Breast epithelium (tissue), 4 donors: ENCODE measurements at regions not wholly inside any gene's neighbourhood (a gene's known extent, or its start where the extent isn't known, plus 50 kb on each side); places are given as distances from the start of the nearest gene placed in this dataset.

Experiments
- DNase-seq, 2 donors: peaks; one replicate each; pipeline ENCODE4 v3.0.0-alpha.2; 2019; ENCODE audit warnings: low spot score in 2 of 2
- H3K27ac ChIP-seq, 2 donors: fragments of 200-600 bp; sonication (generic) in 1 of 2; one replicate each; pipeline ENCODE4 v1.5.1; 2016 to 2019; ENCODE audit warnings: mild to moderate bottlenecking in 1 of 2
- H3K27me3 ChIP-seq, 2 donors: fragments of 200-600 bp; sonication (generic) in 1 of 2; one replicate each; pipeline versions ENCODE4 v1.5.1 to v1.6.0; 2017 to 2019; ENCODE audit warnings: control low read depth in 1 of 2, mild to moderate bottlenecking in 1 of 2
- H3K36me3 ChIP-seq: fragments of 200-600 bp; one replicate; pipeline ENCODE4 v1.5.1; 2019
- H3K4me1 ChIP-seq, 2 donors: fragments of 200-600 bp; sonication (generic); one replicate each; pipeline ENCODE4 v1.5.1; 2016 to 2019; ENCODE audit warnings: control low read depth in 1 of 2
- H3K4me3 ChIP-seq, 3 donors: fragments of 200-600 bp; sonication (generic); 1 replicate in 2 of 3; 2 replicates in 1 of 3; pipeline ENCODE4 v1.5.1; 2016 to 2019; ENCODE audit warnings: mild to moderate bottlenecking in 3 of 3, moderate library complexity in 2 of 3
- H3K9me3 ChIP-seq, 2 donors: fragments of 200-600 bp; sonication (generic) in 1 of 2; one replicate each; pipeline ENCODE4 v1.5.1; 2016 to 2019; ENCODE audit warnings: control low read depth in 1 of 2
- CTCF ChIP-seq, 3 donors: fragments of 450-650 bp; IDR thresholded peaks; one replicate each; pipeline ENCODE4 v1.5.1; 2016 to 2017; ENCODE audit warnings: antibody characterized with exemption in 3 of 3, mild to moderate bottlenecking in 3 of 3, moderate library complexity in 3 of 3
- POLR2A ChIP-seq: fragments of 450-650 bp; IDR thresholded peaks from one replicate; pipeline ENCODE4 v1.6.1; 2016; ENCODE audit warnings: antibody characterized with exemption, mild to moderate bottlenecking, moderate library complexity
- POLR2AphosphoS5 ChIP-seq, 3 donors: sonication (generic); formaldehyde crosslinking; IDR thresholded peaks; one replicate each; pipeline ENCODE4 v1.6.1; 2017; ENCODE audit warnings: antibody characterized with exemption in 3 of 3
- intact Hi-C: fragments of 100-400 bp; cut with DNase I; formaldehyde crosslinking; loops from one replicate; pipeline ENCODE4 v1.15.1; 2023; ENCODE audit warnings: low total_unique reads

DNA sequence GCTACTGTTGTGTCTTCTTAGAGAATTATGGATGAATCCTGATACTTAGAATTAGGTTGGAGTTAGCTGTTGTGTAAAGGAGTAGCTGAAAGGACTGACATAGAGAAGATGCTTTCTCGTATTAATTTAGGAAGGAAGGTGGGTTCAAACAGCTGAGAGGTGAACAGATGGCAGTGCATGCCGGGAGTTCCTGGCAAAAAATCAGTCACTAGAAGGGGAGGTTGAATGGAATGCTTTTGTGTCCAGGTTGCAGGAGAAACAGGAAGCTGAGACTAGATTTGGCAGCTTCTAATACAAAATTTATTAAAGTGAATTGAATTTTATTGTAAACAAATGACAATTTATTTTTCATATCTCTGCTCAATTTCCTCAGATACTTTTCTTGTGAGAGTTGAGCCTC is 70.8 kb downstream of the BTG1 start:
- TF ChIP-seq POLR2A: no peak
- no peak overlapping the region for H3K4me3 ChIP-seq
- no peaks in the 10 kb centered on the region for H3K27me3 ChIP-seq
- H3K4me1 ChIP-seq: no peaks in the 10 kb centered on the region
- DNase-seq: no peak
- no peaks in the 10 kb centered on the region for H3K9me3 ChIP-seq
- no peaks in the 10 kb centered on the region for H3K36me3 ChIP-seq
- intact Hi-C loops: no loop called here
- no peak overlapping the region for H3K27ac ChIP-seq

- TF ChIP-seq POLR2AphosphoS5 (IDR thresholded peaks at IDR 0.05) (no peak), POLR2A (no peak), CTCF (IDR thresholded peaks at IDR 0.05) (no peak)
- Histone ChIP-seq H3K4me1 (no peaks in the 10 kb centered on the region), H3K9me3 (no peaks in the 10 kb centered on the region), H3K27ac (no peak overlapping the region), H3K27me3 (no peaks in the 10 kb centered on the region), H3K4me3 (no peak overlapping the region), H3K36me3 (no peaks in the 10 kb centered on the region)
- no peak for DNase-seq
- intact Hi-C loops: no loop called here
Observed at GRCh38 chr12:92073094-92073493, 72.6 kb downstream of the BTG1 start.

DNA sequence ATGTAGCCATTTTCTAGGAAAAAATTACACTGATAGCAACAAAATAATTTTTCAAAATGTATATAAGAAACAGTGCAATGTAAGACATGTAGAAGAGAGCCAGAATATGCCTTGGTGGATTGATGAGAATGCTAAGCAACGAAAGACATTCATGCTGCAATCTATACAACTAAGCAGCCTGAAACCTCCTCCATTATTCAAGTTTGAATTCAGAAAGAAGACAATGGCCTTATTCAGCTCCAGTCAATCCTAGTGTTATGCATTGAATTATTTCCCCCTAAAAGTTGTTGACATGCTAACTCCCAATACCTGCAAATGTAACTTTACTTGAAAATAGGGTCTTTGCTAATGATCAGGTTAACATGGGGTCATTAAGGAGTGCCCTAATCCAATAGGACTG is 73.5 kb downstream of the BTG1 start:
- no peak overlapping the region for H3K4me3 ChIP-seq
- DNase-seq: no peak
- intact Hi-C loops: no loop called here
- H3K27me3 ChIP-seq: no peaks in the 10 kb centered on the region
- no peaks in the 10 kb centered on the region for H3K4me1 ChIP-seq
- no peaks in the 10 kb centered on the region for H3K36me3 ChIP-seq
- no peaks in the 10 kb centered on the region for H3K9me3 ChIP-seq
- no peak overlapping the region for H3K27ac ChIP-seq
- TF ChIP-seq CTCF (IDR thresholded peaks at IDR 0.05) (no peak), POLR2A (no peak), POLR2AphosphoS5 (IDR thresholded peaks at IDR 0.05) (no peak)

DNA sequence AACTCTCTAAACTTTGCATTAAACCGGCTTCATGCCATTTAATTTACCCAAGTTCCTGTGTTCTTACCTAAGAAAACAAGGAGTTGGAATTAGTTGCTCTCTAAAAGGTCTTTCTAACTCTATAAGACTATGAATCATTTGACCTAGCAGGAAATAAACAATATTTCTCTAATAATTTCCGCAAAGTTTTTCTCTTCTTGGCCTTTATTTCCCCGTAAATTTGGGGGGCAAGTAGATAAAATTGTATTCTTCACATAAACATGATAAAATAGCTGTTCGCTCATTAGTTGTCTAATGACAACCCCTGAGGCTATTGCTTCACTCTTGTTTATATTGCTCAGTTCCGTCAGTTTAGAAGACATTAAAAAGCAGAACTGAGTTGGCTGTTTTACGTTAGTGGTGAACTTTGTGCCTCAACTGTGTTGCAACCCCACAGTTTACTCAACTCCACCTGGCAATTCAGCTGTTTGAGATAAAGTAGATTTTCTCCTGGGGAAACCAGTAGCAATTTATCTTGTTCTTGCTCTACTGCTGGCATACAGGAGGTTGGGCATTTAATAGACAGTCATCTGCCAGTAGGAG is 74.7 kb downstream of the BTG1 start:
- no peaks in the 10 kb centered on the region for H3K9me3 ChIP-seq
- H3K4me3 ChIP-seq: no peak overlapping the region
- DNase-seq: no peak
- peak overlapping the region; percentile 3 to 49 for H3K27ac ChIP-seq
- no peaks in the 10 kb centered on the region for H3K4me1 ChIP-seq
- TF ChIP-seq CTCF (IDR thresholded peaks at IDR 0.05): no peak
- no peak for TF ChIP-seq POLR2A
- TF ChIP-seq POLR2AphosphoS5 (IDR thresholded peaks at IDR 0.05): no peak
- intact Hi-C loops: no loop called here
- no peaks in the 10 kb centered on the region for H3K36me3 ChIP-seq
- H3K27me3 ChIP-seq: no peaks in the 10 kb centered on the region

GRCh38 chr12:92070054-92070863 is 75.4 kb downstream of the BTG1 start:
- H3K36me3 ChIP-seq: no peaks in the 10 kb centered on the region
- H3K4me3 ChIP-seq: no peak overlapping the region
- no peaks in the 10 kb centered on the region for H3K4me1 ChIP-seq
- no peaks in the 10 kb centered on the region for H3K27me3 ChIP-seq
- DNase-seq: no peak
- H3K9me3 ChIP-seq: no peaks in the 10 kb centered on the region
- intact Hi-C loops: no loop called here
- TF ChIP-seq POLR2A (no peak), POLR2AphosphoS5 (IDR thresholded peaks at IDR 0.05) (no peak), CTCF (IDR thresholded peaks at IDR 0.05) (no peak)
- H3K27ac ChIP-seq: peak overlapping the region; percentile 3 to 49
